AG04449 (cell line): ENCODE measurements at regions not wholly inside any gene's neighbourhood (a gene's known extent, or its start where the extent isn't known, plus 50 kb on each side); places are given as distances from the start of the nearest gene placed in this dataset.
"Not testable (repeated sequence)": the region's sequence is repeated elsewhere in the genome, so short reads cannot be mapped to it uniquely, and the experiment has no call there.

ENCODE experiments used
- CTCF ChIA-PET: fragments of 350-600 bp; formaldehyde crosslinking; extraction: SDS; loops from one replicate; lab custom pipeline; 2021; ENCODE audit warnings: antibody characterized with exemption; lab: Yijun Ruan, JAX
- POLR2A ChIA-PET: fragments of 400-600, 350-600 bp; formaldehyde crosslinking; extraction: SDS; loops from one replicate; lab custom pipeline; 2020; ENCODE audit warnings: antibody characterized with exemption, inconsistent platforms; lab: Yijun Ruan, JAX
- DNase-seq: peaks from one replicate; pipeline ENCODE4 v3.0.0-alpha.2; 2010; ENCODE audit warnings: low read depth, low spot score
- H3K4me3 ChIP-seq: 2 replicates; pipeline ENCODE4 v1.5.1; 2011; ENCODE audit warnings: low read depth, mild to moderate bottlenecking, control low read depth, low read length
- TF ChIP-seq, protein P1 (sequence below): IDR thresholded peaks from one replicate; pipeline ENCODE4 v1.5.1; 2011; ENCODE audit warnings: mild to moderate bottlenecking, moderate library complexity, low read length, control low read depth, inconsistent platforms; ENCODE audit not compliant: insufficient read depth; ENCODE audit errors: missing control alignments

DNA sequence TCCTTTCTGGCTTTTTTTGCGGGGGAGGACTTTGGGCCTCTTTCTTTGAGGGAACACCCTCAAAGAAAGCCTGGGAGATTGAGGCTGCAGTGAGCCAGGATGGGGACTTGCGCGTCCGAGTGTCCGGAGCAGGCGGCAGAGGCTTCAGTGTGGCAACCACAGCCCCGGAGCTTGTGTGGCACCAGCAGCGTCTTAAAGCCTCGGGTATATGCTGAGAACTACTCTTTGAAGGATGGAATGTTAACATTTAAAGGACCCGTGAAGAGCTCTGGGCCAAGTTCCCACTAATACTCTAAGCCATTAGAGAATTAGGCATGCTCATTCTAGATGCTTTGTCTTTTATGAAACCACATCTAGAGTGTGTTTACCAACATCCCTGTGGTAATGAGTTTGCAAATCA is 168.2 kb downstream of the SEPTIN7 start:
- POLR2A ChIA-PET, result no interaction called here
- CTCF ChIA-PET, result interaction anchor here (0.8 to 6.3 kb wide), 3 partner anchors 12 to 353 kb away, joined by 3 to 42 read pairs (median 3); no protein-coding TSS in a partner anchor
- no peak overlapping the region for H3K4me3 ChIP-seq
- TF ChIP-seq, protein P1, sequence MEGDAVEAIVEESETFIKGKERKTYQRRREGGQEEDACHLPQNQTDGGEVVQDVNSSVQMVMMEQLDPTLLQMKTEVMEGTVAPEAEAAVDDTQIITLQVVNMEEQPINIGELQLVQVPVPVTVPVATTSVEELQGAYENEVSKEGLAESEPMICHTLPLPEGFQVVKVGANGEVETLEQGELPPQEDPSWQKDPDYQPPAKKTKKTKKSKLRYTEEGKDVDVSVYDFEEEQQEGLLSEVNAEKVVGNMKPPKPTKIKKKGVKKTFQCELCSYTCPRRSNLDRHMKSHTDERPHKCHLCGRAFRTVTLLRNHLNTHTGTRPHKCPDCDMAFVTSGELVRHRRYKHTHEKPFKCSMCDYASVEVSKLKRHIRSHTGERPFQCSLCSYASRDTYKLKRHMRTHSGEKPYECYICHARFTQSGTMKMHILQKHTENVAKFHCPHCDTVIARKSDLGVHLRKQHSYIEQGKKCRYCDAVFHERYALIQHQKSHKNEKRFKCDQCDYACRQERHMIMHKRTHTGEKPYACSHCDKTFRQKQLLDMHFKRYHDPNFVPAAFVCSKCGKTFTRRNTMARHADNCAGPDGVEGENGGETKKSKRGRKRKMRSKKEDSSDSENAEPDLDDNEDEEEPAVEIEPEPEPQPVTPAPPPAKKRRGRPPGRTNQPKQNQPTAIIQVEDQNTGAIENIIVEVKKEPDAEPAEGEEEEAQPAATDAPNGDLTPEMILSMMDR, result no peak
- no peak for DNase-seq

DNA sequence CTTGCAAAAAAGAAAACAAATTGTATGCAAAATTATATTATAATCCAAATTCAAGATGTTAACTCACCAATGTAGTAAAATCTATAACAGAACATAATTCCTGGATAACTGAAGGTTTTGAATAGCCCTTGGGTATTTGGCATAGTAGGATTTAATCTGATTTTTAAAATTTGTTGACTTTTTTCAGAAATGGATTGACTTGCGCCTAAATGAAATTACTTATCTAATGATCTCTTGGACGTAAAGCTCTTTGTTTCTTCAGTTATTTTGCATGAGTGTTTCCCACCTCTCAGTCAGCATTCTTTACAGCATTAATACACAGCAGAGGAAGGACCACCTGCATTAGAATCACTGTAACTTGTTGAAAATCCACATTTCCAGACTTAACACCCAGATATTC is 169.6 kb downstream of the SEPTIN7 start:
- no peak overlapping the region for H3K4me3 ChIP-seq
- TF ChIP-seq, protein P1, result no peak
- no peak for DNase-seq
- POLR2A ChIA-PET, result no interaction called here
- CTCF ChIA-PET, result interaction anchor here (0.9 to 6.3 kb wide), 5 partner anchors 12 to 349 kb away, joined by 3 to 42 read pairs (median 3); no protein-coding TSS in a partner anchor

DNA sequence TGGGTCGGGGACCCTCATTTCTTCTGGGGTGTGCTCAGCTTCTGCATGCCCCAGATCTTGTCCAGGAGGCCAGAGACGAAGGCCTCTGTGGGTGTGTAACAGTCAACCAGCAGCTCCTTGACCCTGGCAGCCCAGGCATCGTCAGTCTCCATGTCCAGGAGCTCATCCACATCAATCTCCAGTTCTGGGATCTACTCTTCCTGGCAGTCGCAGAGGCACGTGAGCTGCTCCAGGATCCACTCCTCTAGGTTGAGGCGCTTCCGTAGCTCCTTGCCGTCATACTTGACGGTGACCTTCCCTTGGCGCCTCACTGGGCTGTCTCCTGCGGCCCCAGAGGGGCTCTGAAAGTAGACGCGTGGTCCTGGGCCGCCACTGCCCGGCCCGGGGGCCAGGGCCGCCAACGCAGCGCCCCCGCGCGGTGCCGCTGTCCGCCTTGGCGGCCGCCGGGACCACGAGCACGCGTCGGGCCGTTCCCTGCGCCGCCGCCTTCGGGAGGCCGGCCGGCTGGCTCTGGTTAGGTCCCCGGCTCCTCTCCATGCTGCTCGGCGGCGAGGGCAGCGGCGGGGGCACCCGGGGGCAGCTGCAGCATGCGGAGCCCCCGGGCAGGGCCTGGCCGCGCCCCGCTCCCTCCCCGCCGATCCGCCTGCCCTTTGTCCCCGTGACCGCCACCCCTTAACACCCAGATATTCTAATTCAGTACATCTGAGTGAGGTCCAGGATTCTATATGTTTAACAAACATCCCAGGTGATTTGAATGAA is 170.5 kb downstream of the SEPTIN7 start:
- no peak for DNase-seq
- H3K4me3 ChIP-seq, result no peak overlapping the region; the same call in 1 of the 2 replicates
- TF ChIP-seq, protein P1, result no peak
- CTCF ChIA-PET, result interaction anchor here (0.9 to 6.3 kb wide), 6 partner anchors 12 to 348 kb away, joined by 3 to 42 read pairs (median 4); no protein-coding TSS in a partner anchor
- POLR2A ChIA-PET, result interaction anchor here (0.6 kb wide), 1 partner anchor 418 kb away, joined by 3 read pairs; the partner anchor contains the start of gene ANLN

DNA sequence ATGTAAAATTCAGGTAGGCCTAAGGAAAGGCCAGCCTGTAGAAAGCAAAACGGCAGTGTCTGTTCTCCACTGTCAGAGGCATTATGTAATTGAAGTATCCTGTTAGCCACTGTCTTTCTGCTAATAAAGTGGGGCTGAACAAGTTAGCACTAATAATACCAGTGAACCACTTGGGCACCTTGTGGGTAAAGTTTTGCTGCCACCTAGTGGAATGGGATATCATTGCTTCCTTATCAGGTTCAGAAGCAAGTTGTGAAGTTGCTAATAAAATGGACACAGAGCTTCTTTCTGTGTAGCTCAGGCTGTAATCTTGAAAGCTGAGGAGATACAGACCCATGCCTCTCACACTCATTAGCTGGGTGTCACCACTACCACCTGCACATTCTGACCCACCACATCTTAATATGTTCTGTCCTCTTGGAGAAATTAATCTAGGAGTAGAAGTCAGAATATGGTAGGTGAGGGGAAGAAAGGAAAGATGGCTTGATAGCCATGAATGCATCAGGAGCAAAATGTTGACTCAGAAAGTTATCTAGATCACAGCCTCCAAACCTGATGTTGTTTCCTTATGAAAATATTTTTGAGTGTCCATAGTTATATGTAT is 175.1 kb downstream of the SEPTIN7 start:
- H3K4me3 ChIP-seq, result no peak overlapping the region
- DNase-seq, result peak; percentile 29
- CTCF ChIA-PET, result interaction anchor here (0.6 to 2.9 kb wide), 21 partner anchors 8 to 350 kb away, joined by 3 to 29 read pairs (median 4); no protein-coding TSS in a partner anchor
- TF ChIP-seq, protein P1, result peak; percentile 69
- POLR2A ChIA-PET, result no interaction called here

DNA sequence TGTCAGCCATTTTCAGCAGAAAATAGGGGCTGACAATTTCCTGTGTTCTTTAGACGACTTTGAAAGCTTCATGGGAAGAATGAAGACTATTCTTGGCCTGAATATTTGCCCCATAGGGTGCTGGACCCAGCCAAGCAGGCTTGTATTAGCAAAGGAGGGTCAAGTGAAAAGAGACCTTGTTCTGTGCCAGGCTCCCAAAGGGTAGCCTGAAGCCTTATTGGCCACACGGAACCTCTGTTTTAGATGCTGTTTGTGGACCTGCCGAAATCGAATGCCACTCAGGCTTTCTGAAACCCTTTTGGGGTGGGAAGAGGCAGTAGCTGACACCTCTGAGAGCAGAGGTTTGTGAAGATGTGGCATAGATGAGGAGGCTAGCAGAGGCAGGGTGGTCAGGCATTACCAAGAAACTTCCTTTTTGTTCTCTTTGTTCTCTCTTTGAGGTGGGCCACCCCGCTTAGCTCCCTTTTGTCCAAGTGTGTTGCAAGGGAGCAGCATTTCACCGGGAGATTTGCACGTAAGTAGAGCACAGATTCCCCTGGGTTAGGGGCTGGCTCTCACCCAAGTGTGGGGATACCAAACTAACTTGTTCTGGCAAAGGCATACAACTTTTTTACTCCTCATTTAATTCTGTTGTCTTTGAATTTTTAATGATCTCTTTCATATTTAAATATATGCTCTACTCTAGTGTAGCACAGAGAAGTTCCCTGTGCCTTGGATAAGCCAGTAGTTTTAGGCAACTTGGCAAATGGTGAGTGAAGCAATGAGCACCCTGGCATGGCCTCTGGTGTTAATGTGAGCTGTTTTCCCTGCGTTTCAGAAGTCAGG is 174.0 kb upstream of the EEPD1 start:
- POLR2A ChIA-PET, DNase-seq: not testable (repeated sequence)
- CTCF ChIA-PET, result interaction anchor here (0.6 to 5.4 kb wide), 12 partner anchors 14 to 340 kb away, joined by 3 to 36 read pairs (median 3); no protein-coding TSS in a partner anchor

DNA sequence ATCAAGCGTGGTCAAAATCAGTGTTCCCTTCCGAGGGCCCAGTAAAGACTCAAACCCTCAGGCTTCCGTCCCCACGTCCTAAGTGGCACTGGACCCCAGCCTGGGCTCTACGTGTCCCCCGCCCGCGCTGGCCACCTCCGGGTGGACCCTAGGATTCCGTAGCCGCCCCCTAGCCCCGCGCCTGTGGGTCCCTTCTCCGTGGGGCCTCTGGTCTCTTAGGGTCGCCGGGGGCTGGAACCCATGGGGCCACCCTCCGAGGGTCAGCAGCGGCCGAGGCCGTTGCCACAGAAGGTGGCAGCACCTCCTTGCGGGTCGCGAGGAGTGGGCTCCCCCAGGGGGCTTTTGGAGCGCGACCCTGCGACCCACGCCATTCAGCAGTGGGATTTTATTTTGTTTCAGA is 170.5 kb upstream of the EEPD1 start:
- ChIA-PET POLR2A (no interaction called here), CTCF (interaction anchor here (1.0 to 5.4 kb wide), 2 partner anchors 308 to 336 kb away, joined by 7 to 30 read pairs; no protein-coding TSS in a partner anchor)
- no peak overlapping the region for H3K4me3 ChIP-seq
- DNase-seq, result no peak
- TF ChIP-seq, protein P1, result no peak

More for the DNA sequence above, 174.0 kb upstream of the EEPD1 start:
- H3K4me3 ChIP-seq, result not testable (repeated sequence)
